Esophagus muscularis mucosa (tissue), 4 donors: ENCODE measurements at regions not wholly inside any gene's neighbourhood (a gene's known extent, or its start where the extent isn't known, plus 50 kb on each side); places are given as distances from the start of the nearest gene placed in this dataset.

Experiments
- DNase-seq: peaks from one replicate; pipeline ENCODE4 v3.0.0-alpha.2; 2017; ENCODE audit errors: extremely low spot score
- H3K27ac ChIP-seq, 4 donors: fragments of 200-600 bp; sonication (generic); replicated peaks in 1 of 4; 1 replicate in 3 of 4; 2 replicates in 1 of 4; pipeline ENCODE4 v1.5.1; 2016 to 2019; ENCODE audit warnings: mild to moderate bottlenecking in 1 of 4
- H3K27me3 ChIP-seq, 4 donors: fragments of 200-600 bp; sonication (generic); one replicate each; pipeline versions ENCODE4 v1.5.1 to v1.6.0; 2016 to 2019
- H3K36me3 ChIP-seq, 4 donors: fragments of 200-600 bp; sonication (generic); one replicate each; pipeline ENCODE4 v1.5.1; 2016 to 2019
- H3K4me1 ChIP-seq, 4 donors: fragments of 200-600 bp; sonication (generic); one replicate each; pipeline ENCODE4 v1.5.1; 2016 to 2019
- H3K4me3 ChIP-seq, 4 donors: fragments of 200-600 bp; sonication (generic); 1 replicate in 2 of 4; 2 replicates in 2 of 4; pipeline ENCODE4 v1.5.1; 2016 to 2019; ENCODE audit warnings: mild to moderate bottlenecking in 4 of 4, moderate library complexity in 1 of 4
- H3K9me3 ChIP-seq, 4 donors: fragments of 200-600 bp; sonication (generic); 1 replicate in 3 of 4; 2 replicates in 1 of 4; pipeline ENCODE4 v1.5.1; 2016 to 2019
- EP300 ChIP-seq: sonication (generic); formaldehyde crosslinking; IDR thresholded peaks from one replicate; pipeline ENCODE4 v1.6.1; 2017; ENCODE audit warnings: antibody characterized with exemption
- POLR2A ChIP-seq: fragments of 450-650 bp; IDR thresholded peaks from one replicate; pipeline ENCODE4 v1.6.1; 2017; ENCODE audit warnings: antibody characterized with exemption, moderate library complexity, mild to moderate bottlenecking, low read depth
- POLR2AphosphoS5 ChIP-seq, 2 donors: sonication (generic); formaldehyde crosslinking; IDR thresholded peaks; one replicate each; pipeline ENCODE4 v1.6.1; 2017; ENCODE audit warnings: antibody characterized with exemption in 2 of 2
- WGBS: methylation state at CpG from one replicate; pipeline ENCODE4 v1.1.5; 2018; 5-methylcytosine and 5-hydroxymethylcytosine counted together
- intact Hi-C: fragments of 100-400 bp; cut with DNase I; formaldehyde crosslinking; loops from one replicate; pipeline ENCODE4 v1.15.1; 2023
- TF ChIP-seq, protein P1 (sequence below), 3 experiments: fragments of 200-600 bp in 2 of 3; fragments of 450-650 bp in 1 of 3; sonication (generic) in 2 of 3; IDR thresholded peaks; one replicate each; pipeline ENCODE4 v1.5.1; 2017 to 2019; ENCODE audit warnings: antibody characterized with exemption in 3 of 3, mild to moderate bottlenecking in 2 of 3, moderate library complexity in 1 of 3

DNA sequence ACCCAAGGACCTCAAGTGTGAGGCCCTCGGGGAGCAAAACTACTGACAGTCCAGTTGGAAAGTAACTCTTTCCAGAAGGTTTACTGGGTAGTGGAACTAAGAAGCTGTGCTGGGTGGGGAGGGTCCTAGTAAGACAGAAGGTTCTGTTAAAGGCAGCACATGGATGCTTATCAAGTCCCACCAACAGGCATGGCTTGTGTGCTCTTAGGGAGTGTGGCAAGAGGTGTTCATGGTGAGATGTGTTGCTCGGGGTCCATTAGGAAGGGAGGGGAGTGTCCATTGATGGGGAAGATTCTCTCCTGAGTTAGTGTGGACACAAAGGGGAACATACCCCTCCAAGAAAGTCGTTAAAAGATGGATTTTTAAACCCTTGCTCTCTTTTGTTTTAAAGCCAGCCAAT is 120.6 kb downstream of the LY86 start:
- Histone ChIP-seq H3K27ac (no peak overlapping the region), H3K4me1 (peaks cover 13 to 24% (median 17%) of the 10 kb centered on the region in 4 donors), H3K4me3 (no peak overlapping the region), H3K36me3 (peaks cover 0 to 5% (median 0%) of the 10 kb centered on the region in 4 donors), H3K27me3 (no peaks in the 10 kb centered on the region), H3K9me3 (no peaks in the 10 kb centered on the region)
- intact Hi-C loops = no loop called here
- 90% methylated on average over 3 of the region's 3 CpGs for WGBS
- TF ChIP-seq, protein P1, sequence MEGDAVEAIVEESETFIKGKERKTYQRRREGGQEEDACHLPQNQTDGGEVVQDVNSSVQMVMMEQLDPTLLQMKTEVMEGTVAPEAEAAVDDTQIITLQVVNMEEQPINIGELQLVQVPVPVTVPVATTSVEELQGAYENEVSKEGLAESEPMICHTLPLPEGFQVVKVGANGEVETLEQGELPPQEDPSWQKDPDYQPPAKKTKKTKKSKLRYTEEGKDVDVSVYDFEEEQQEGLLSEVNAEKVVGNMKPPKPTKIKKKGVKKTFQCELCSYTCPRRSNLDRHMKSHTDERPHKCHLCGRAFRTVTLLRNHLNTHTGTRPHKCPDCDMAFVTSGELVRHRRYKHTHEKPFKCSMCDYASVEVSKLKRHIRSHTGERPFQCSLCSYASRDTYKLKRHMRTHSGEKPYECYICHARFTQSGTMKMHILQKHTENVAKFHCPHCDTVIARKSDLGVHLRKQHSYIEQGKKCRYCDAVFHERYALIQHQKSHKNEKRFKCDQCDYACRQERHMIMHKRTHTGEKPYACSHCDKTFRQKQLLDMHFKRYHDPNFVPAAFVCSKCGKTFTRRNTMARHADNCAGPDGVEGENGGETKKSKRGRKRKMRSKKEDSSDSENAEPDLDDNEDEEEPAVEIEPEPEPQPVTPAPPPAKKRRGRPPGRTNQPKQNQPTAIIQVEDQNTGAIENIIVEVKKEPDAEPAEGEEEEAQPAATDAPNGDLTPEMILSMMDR (IDR thresholded peaks at IDR 0.05) = no peak
- TF ChIP-seq POLR2A (no peak), POLR2AphosphoS5 (IDR thresholded peaks at IDR 0.05) (no peak), EP300 (no peak)
- no peak for DNase-seq

DNA sequence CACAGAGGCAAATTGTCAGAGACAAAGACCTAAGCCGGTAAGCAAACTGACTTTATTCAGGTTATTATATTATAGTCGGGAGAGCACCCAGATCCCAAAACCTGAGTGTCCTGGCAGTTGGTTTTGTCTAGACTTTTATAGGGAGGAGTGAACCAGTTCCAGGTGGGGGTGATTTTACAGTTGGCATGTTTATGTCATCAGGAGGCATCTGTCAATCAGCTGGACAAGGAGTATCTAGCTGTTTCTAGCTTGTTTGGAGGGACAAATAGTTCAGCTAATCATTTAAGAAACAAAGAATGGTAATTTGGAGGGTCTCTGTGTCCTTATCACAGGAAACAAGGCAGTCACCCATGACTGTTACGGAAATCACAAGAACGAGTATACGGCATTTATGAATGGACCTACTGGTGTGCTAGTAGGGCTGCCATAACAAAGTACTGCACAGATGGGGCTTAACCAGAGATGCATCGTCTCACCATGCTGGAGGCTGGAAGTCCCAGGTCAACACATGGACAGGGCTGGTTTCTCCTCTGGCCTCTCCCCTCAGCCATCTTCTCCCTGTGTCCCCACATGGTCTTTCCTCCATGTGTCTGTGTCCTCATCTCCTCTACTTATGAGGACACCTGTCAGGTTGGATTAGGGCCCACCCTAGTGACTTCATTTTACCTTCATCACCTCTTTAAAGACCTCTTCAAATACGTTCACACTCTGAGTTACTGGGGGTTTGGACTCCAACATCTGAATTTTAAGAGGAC is 122.7 kb downstream of the LY86 start:
- no peak for DNase-seq
- TF ChIP-seq EP300 (no peak), POLR2A (no peak), POLR2AphosphoS5 (IDR thresholded peaks at IDR 0.05) (no peak)
- TF ChIP-seq, protein P1 (IDR thresholded peaks at IDR 0.05) = no peak
- Histone ChIP-seq H3K36me3 (peaks cover 0 to 5% (median 0%) of the 10 kb centered on the region in 4 donors), H3K4me3 (no peak overlapping the region), H3K27ac (no peak overlapping the region), H3K4me1 (peaks cover 20 to 26% (median 21%) of the 10 kb centered on the region in 4 donors), H3K9me3 (no peaks in the 10 kb centered on the region), H3K27me3 (no peaks in the 10 kb centered on the region)
- 76% methylated on average over 7 of the region's 7 CpGs for WGBS
- intact Hi-C loops = no loop called here

DNA sequence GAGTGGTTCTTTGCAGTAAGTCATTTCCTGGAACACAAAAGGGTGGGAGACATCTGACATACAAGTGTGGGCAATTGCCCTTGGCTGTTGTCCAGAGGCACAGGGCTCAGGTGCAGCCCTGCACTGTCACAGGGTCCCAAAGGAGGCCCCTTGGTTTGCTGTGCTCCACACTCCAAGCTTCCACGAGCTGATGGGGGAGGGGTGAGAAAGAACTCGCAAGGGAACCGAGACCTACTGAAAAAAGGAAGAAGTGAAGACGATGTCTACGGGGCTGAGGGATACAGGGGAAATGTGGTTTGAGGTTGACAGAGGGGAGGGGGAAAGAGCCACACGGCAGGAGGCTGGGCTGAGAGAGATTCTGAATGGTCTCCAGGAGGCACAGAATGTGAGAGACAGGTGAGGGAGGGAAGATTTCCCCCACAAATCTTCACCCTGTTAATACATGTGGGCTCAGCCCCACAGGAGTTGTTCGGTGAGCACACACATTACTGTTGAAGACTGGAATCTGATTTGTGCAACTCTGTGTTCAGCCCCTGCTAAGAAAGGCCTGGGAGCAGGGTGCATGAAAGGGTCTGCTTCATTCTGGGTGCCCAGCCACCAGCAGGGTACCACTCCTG is 123.4 kb downstream of the LY86 start:
- no peak for TF ChIP-seq EP300
- TF ChIP-seq, protein P1 (IDR thresholded peaks at IDR 0.05) = no peak
- TF ChIP-seq POLR2A = no peak
- no peak for TF ChIP-seq POLR2AphosphoS5 (IDR thresholded peaks at IDR 0.05)
- Histone ChIP-seq H3K36me3 (peaks cover 0 to 5% (median 0%) of the 10 kb centered on the region in 4 donors), H3K9me3 (no peaks in the 10 kb centered on the region), H3K27ac (peak overlapping the region in 2 of 4 donors; percentile 4 to 28), H3K27me3 (no peaks in the 10 kb centered on the region), H3K4me1 (peaks cover 20 to 26% (median 21%) of the 10 kb centered on the region in 4 donors), H3K4me3 (no peak overlapping the region)
- DNase-seq = no peak
- intact Hi-C loops = no loop called here
- WGBS = 70% methylated on average over 7 of the region's 7 CpGs

DNA sequence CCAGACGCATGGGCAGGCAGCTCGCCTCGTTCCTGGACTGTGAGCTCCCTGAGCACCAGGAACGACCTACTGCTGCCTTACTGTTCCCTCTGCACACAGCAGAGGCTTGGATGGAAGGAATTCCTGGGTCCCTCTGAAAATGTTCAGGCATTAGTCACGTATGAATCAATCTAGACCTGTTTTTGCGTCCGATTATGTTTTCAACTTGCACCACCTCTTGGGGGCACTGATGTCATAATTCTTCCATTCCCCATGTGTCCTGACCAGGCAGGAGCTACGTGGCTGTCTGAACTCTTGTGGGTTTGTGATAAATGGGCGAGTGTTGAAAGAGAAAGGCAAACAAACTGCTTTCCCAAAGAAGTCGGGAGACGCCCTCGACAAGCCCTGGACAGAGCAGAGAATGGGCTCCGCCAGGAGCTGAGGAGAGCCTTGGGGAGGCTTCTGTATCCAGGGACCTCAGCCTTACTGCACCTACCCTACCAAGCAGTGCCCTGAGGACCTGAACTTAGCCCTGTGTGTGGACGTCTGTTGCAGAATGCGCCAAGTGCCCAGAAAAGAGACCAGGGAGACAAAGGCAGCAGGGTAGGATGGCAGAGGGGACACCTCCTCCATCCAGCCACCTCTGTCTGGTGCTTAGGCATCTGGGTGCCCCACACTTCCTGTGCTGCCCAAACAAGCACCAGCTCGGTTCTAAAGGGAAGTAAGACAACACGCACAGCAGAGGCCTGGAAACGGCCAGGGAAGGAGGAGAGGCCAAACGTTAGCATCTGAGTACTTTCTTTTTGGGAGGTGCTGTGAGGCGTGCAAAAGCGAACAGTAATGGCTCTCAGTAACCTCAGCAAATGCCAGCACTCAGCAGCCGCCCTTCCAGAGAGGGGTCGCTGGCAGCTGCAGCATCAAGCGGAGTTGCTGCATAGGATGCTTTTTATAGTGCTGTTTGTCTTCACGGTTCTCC is 124.2 kb downstream of the LY86 start:
- WGBS = 59% methylated on average over 21 of the region's 25 CpGs
- peak overlapping the region in 1 of 4 donors; percentile 10 for H3K4me3 ChIP-seq
- peak overlapping the region; percentile 3 to 55 (median 24) for H3K27ac ChIP-seq
- H3K9me3 ChIP-seq = no peaks in the 10 kb centered on the region
- peaks cover 0 to 5% (median 0%) of the 10 kb centered on the region in 4 donors for H3K36me3 ChIP-seq
- H3K27me3 ChIP-seq = no peaks in the 10 kb centered on the region
- TF ChIP-seq POLR2A (no peak), EP300 (no peak), POLR2AphosphoS5 (IDR thresholded peaks at IDR 0.05) (peak; percentile 7 to 21)
- TF ChIP-seq, protein P1 (IDR thresholded peaks at IDR 0.05) = no peak
- intact Hi-C loops = no loop called here
- H3K4me1 ChIP-seq = peaks cover 20 to 26% (median 21%) of the 10 kb centered on the region in 4 donors
- DNase-seq = no peak
